CD4-positive, alpha-beta T cell treated with Interferon alpha-2 for 1 hour (primary cell): ENCODE measurements at regions not wholly inside any gene's neighbourhood (a gene's known extent, or its start where the extent isn't known, plus 50 kb on each side); places are given as distances from the start of the nearest gene placed in this dataset.

Source experiments
- DNase-seq, 2 donors: peaks; one replicate each; pipeline ENCODE4 v3.0.0-alpha.2; 2020 to 2022

DNA sequence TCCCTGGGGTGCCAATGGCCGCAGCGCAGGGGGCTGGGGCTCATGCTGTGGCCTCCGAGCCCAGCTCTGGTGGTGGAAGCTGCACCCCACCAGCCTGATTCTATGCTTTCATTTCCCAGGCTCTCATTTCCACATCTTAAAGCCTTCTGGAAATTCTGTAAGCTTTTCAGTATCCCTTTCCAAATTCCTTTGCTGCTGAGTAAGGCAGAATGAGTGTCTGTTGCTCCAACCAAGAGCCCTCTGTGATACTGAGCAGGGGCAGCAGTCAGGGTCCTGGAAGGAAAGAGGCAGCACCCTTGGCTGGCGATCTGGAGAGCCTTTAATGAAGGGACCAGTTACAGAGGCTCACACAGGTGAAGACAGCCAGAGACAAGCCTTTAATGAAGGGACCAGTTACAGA is 79.5 kb upstream of the FOXF1 start:
- no peak for DNase-seq

DNA sequence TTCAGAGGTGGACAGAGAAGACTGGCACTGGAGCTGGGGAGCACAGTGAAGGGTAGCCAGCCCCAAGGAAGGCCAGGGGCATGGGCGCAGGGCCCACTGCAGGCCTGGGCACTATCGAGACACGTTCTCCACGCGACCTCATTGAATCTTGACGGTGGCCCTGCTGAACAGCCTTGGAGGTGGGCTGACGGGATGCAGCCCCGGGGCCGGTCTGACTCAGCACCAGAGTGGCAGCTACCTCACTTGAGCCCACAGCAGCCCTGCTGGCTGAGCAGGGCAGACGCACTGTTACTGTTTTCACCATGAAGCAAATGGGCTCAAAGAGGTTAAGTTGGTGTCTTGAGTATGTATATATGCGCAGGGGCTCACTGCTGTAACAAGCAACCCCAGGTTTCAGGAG is 78.8 kb upstream of the FOXF1 start:
- no peak for DNase-seq

GRCh38 chr16:86432048-86432447 is 78.3 kb upstream of the FOXF1 start:
- no peak for DNase-seq

GRCh38 chr16:86432691-86433090 is 77.6 kb upstream of the FOXF1 start:
- DNase-seq: no peak

- no peak for DNase-seq
These were observed 73.7 kb upstream of the FOXF1 start for GRCh38 chr16:86436466-86437185.

DNA sequence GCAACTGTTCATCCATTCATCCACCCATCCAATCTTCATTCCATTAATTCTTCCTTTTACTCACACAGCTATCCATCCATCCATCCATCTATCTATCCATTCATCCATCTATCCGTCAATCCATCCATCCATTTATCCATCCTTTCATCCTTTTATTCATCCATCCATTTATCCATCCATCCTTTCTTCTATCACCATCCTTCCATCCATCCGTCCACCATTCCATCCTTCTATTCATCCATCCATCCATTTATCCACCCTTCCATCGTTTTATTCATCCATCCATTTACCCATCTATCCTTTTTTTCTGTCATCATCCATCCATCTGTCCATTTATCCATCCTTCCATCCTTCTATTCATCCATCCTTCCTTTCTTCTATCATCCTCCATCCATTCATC is 73.0 kb upstream of the FOXF1 start:
- no peak for DNase-seq

GRCh38 chr16:86442703-86443102 is 67.6 kb upstream of the FOXF1 start:
- no peak for DNase-seq

GRCh38 chr16:86443508-86444147 is 66.7 kb upstream of the FOXF1 start:
- DNase-seq: no peak

DNA sequence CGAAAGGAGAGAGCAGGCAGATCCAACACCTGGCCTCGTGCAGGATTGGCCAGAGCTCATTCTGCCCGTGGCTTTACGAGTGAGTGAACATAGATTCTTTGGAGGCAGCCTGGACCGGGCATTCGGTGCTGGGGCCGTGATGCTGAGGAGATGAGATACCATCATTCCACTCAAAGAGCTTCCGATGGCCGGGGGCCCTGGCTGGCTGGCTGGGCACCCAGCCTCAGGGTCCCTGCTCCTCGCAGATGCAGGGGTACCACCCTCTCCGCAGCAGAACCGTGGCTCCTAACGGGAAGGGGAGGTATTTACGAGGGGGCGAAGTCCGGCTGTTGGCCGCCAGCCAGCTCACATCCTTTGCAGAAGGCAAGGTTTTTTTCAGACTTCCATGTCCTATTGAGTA is 66.1 kb upstream of the FOXF1 start:
- no peak for DNase-seq

- DNase-seq: no peak
These were observed 65.7 kb upstream of the FOXF1 start for GRCh38 chr16:86444661-86445060.

GRCh38 chr16:86446279-86446678 is 64.0 kb upstream of the FOXF1 start:
- no peak for DNase-seq

GRCh38 chr16:86447228-86447627 is 63.1 kb upstream of the FOXF1 start:
- DNase-seq: no peak

DNA sequence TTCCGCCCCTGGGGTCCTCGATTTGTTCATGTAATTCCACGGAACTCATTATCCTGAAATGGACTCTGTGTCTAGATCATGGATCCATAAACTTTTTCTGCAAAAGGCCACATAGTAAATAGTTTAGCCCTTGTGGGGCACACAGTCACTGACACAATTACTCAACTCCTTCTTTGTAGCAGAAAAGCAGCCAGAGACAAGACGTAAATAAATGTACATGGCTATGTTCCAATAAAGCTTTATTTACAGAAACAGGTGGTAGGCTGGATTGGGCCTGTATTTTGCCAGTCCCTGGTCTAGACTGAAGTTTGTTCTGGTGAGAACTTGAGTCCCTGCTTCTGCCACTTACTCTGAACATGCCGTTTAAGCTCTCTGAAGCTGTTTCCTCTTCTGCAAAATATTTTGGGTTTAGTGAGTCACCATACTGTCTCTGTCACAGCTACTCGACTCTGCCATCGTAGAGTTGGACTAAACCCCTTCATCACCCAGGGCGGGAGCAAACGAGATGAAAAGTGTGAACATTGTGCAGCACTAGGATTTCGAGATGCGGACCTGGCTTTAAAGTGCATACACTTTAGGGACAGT is 61.9 kb upstream of the FOXF1 start:
- no peak for DNase-seq

- DNase-seq: no peak
These were observed 60.8 kb upstream of the FOXF1 start for GRCh38 chr16:86449446-86450095.

DNA sequence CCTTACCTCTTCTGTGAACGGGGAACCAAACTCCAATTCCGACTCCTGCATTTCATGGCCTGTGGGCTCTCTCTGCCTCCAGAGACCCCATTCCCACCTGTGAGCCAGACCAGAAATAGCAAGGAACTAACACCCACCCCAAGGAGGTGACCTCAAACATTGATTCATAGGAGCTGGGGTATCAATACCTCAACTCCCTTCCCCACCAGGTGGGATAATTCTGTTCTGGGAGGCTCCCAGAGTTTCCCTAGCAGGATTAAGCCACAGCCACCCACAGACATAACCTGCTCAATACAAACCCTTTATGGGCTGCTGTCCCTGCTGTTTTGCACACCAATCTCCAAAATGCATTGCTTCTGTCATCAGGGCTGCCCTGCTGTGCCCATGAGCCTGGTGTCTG is 59.6 kb upstream of the FOXF1 start:
- no peak for DNase-seq

- no peak for DNase-seq
These were observed 57.9 kb upstream of the FOXF1 start for GRCh38 chr16:86452451-86452850.

- DNase-seq: no peak
These were observed 55.2 kb upstream of the FOXF1 start for GRCh38 chr16:86455116-86455515.

- DNase-seq: no peak
These were observed 54.7 kb upstream of the FOXF1 start for GRCh38 chr16:86455640-86456039.

DNA sequence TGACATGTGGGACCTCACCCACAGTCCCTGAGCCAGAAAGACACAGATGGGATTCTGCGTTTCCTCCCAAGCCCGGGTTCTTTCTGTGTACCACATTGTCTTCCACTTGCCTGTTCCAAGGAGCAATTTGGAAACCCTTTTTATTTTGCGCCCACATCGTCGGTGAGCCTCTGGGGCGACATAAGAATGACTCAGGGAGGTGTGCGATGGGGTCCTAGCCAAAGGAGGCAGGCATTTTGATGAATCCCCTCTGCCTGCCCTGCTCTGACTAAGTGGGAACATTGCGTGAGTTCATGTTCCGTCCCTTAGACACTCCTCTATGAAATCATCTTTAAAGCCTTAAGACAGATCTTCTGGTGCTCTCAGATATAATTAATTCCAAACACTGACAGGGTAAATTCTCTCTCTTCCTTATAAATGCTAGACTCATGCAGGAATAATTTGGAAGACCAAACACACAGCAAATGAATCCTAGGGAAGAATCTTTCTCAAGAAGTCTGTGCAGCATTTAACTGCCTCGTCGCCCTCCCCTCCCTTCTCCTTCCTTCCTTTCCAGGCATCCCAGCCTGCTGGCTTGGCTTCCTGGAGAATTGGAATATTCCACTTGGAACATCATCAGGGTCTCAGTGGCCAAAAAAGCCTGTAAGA is 52.7 kb upstream of the FOXF1 start:
- no peak for DNase-seq

DNA sequence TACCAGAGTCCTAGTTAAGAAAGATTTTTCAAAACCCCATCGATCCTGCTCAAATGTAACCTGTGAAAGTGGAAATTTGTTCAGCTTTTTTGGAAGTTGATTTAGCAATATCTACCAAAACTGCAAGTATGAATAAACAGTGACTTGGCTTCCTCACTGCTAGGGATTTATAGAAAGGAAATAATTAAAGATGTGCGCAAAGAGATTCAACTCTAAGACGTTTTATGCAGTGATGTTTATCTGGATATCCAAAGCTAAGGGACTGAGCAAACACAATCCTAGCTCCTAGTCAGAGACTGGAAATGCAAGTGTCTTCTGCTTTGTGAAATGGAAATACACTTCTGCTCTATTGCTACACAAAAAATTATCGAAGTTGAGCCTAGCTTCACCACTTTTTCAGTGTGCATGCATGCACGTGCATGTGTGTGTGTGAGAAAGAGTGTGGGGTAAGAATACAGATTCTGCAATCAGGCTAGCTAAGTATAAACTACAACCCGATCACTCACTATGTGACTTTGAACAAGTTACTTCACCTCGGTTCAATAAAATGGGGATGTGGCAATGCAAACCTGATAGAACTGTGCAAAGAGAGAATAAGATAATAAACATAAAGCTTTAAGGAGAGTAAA is 52.1 kb upstream of the FOXF1 start:
- DNase-seq: no peak

DNA sequence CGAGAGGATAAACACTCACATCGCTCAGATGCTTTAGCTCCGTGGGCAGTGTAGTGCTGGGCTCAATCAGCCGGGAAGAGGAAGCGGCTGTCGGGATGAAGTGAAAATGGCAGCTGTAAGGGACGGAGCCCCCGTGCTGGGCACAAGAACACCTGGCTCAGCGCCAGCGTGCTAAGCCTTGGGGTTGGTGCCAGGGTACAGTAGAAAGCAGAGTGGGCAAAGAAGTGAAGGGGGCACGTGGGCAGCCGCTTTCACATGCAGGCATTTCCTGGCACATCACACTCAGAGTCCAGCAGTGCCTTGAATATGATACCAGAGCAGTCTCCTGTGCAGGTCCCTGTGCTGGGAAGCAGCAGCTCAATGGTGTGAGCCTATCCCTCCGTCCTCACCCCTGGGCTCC is 51.1 kb upstream of the FOXF1 start:
- no peak for DNase-seq
